Gastrocnemius medialis (tissue), 4 donors: ENCODE measurements at regions not wholly inside any gene's neighbourhood (a gene's known extent, or its start where the extent isn't known, plus 50 kb on each side); places are given as distances from the start of the nearest gene placed in this dataset.

ENCODE experiments used
- CTCF ChIP-seq, 5 experiments: fragments of 450-650 bp in 3 of 5; fragments of 200-600 bp in 2 of 5; sonication (generic) in 2 of 5; IDR thresholded peaks in 4 of 5; conservative IDR thresholded peaks in 1 of 5; 1 replicate in 4 of 5; 2 replicates in 1 of 5; pipeline ENCODE4 v1.5.1; 2016 to 2019; ENCODE audit warnings: antibody characterized with exemption in 5 of 5, mild to moderate bottlenecking in 3 of 5, moderate library complexity in 3 of 5
- POLR2A ChIP-seq, 2 donors: fragments of 450-650 bp; IDR thresholded peaks; one replicate each; pipeline ENCODE4 v1.6.1; 2017; ENCODE audit warnings: antibody characterized with exemption in 2 of 2, mild to moderate bottlenecking in 2 of 2, moderate library complexity in 2 of 2

DNA sequence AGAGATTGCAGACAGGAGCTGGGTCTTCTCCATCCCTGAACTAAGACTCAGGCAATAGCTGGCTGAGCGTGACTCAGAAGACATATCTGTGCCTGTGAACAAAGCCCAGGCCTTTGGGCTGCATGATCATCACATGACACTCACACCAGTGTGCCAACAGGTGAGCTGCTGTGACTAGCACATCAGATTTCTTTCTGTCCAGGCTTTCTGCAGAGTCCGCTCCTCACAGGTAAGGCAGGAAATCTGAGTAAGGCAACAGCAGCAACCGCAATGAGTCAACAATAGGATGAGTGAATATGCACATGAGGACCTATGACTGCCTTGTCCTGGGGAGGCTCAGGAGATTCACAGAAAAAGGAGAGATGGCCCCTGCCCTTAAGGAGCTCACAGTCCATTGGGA is 293.6 kb downstream of the ACTL7B start:
- no peak for TF ChIP-seq CTCF (IDR thresholded peaks at IDR 0.05 in 4 of 5, conservative IDR thresholded peaks at IDR 0.05 in 1 of 5)
- no peak for TF ChIP-seq POLR2A (IDR thresholded peaks at IDR 0.05)
